ENCODE measurements at regions not wholly inside any gene's neighbourhood (a gene's known extent, or its start where the extent isn't known, plus 50 kb on each side); places are given as distances from the start of the nearest gene placed in this dataset.

- Histone ChIP-seq H3K9ac (ENCODE audit: extremely low read depth, insufficient read length, low read length) (no peak overlapping the region), H4K20me1 (ENCODE audit: control insufficient read depth, insufficient read depth, insufficient read length) (no peaks in the 10 kb centered on the region), H2BK120ac (ENCODE audit: low read depth, low read length, poor library complexity, severe bottlenecking) (no peak overlapping the region), H4K91ac (ENCODE audit: insufficient read length, low read depth, low read length) (no peak overlapping the region), H2BK20ac (ENCODE audit: low read depth, low read length, poor library complexity, severe bottlenecking) (no peak overlapping the region), H3K56ac (ENCODE audit: insufficient read length, low read depth, low read length) (no peak overlapping the region), H3K23me2 (ENCODE audit: insufficient read length, low read depth, low read length, poor library complexity, severe bottlenecking) (no peaks in the 10 kb centered on the region), H3K4ac (ENCODE audit: low read depth, low read length) (no peak overlapping the region), H3K4me2 (ENCODE audit: insufficient read depth, insufficient read length, low read length) (no peak overlapping the region), H3K4me1 (ENCODE audit: insufficient read depth, low read length) (no peaks in the 10 kb centered on the region), H2BK12ac (ENCODE audit: insufficient read length, low read depth, low read length) (no peak overlapping the region), H3K79me1 (ENCODE audit: insufficient read depth, low read depth, low read length, poor library complexity, severe bottlenecking) (no peaks in the 10 kb centered on the region), H3K14ac (ENCODE audit: insufficient read depth, low read length) (no peak overlapping the region), H2AFZ (ENCODE audit: low read length) (no peak overlapping the region), H3T11ph (ENCODE audit: low read length) (no peak overlapping the region), H3K79me2 (ENCODE audit: insufficient read depth, low read length) (no peaks in the 10 kb centered on the region), H3K27ac (ENCODE audit: insufficient read length, low read depth, low read length) (no peak overlapping the region), H3K9me3 (ENCODE audit: control insufficient read depth, low read depth, low read length) (no peaks in the 10 kb centered on the region), H2BK5ac (ENCODE audit: insufficient read length, low read length) (no peak overlapping the region), H3K27me3 (ENCODE audit: insufficient read depth, low read length) (no peaks in the 10 kb centered on the region; the same call in 1 of the 2 replicates), H4K8ac (replicated peaks; ENCODE audit: insufficient read length, low read depth, low read length) (no peak overlapping the region), H2BK15ac (ENCODE audit: low read depth, low read length) (no peak overlapping the region), H2AK5ac (ENCODE audit: insufficient read length, low read length) (no peak overlapping the region), H3K23ac (ENCODE audit: insufficient read length, low read depth, low read length) (no peak overlapping the region), H3K18ac (ENCODE audit: insufficient read length, low read depth, low read length) (no peak overlapping the region), H4K5ac (ENCODE audit: insufficient read length, low read depth, low read length) (no peak overlapping the region)
- Mint-ChIP-seq H3K4me1 (peaks cover 45 to 50% of the 10 kb centered on the region in 2 experiments), H3K27ac (peak overlapping the region in 1 of 3 experiments; percentile 70; a peak in 2 of 7 replicates), H3K36me3 (ENCODE audit: insufficient read depth in 1 of 3, low read depth in 3 of 3) (no peaks in the 10 kb centered on the region), H3K27me3 (ENCODE audit: low read depth) (no peaks in the 10 kb centered on the region; the same call in 1 of the 2 replicates), H3K9me3 (no peaks in the 10 kb centered on the region), H3K4me3 (no peak overlapping the region)
- no CpG with 5 or more reads among the region's 11 CpGs for WGBS (ENCODE audit: extremely low coverage, insufficient read length, low lambda C conversion rate)
- no peak for DNase-seq
- TF ChIP-seq, protein P1, sequence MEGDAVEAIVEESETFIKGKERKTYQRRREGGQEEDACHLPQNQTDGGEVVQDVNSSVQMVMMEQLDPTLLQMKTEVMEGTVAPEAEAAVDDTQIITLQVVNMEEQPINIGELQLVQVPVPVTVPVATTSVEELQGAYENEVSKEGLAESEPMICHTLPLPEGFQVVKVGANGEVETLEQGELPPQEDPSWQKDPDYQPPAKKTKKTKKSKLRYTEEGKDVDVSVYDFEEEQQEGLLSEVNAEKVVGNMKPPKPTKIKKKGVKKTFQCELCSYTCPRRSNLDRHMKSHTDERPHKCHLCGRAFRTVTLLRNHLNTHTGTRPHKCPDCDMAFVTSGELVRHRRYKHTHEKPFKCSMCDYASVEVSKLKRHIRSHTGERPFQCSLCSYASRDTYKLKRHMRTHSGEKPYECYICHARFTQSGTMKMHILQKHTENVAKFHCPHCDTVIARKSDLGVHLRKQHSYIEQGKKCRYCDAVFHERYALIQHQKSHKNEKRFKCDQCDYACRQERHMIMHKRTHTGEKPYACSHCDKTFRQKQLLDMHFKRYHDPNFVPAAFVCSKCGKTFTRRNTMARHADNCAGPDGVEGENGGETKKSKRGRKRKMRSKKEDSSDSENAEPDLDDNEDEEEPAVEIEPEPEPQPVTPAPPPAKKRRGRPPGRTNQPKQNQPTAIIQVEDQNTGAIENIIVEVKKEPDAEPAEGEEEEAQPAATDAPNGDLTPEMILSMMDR (conservative IDR thresholded peaks at IDR 0.05) = no peak
These were observed 241.6 kb downstream of the UACA start for GRCh38 chr15:70521576-70522322.
